WI38 (cell line): ENCODE measurements at regions not wholly inside any gene's neighbourhood (a gene's known extent, or its start where the extent isn't known, plus 50 kb on each side); places are given as distances from the start of the nearest gene placed in this dataset.

Experiments
- H3K4me3 ChIP-seq: 2 replicates; pipeline ENCODE4 v1.5.1; 2011; ENCODE audit warnings: low read depth, mild to moderate bottlenecking, control low read depth, low read length
- TF ChIP-seq, protein P1 (sequence below): IDR thresholded peaks from 2 replicates; pipeline ENCODE4 v1.5.1; 2012; ENCODE audit warnings: low read depth, mild to moderate bottlenecking, control low read depth, low read length

- TF ChIP-seq, protein P1, sequence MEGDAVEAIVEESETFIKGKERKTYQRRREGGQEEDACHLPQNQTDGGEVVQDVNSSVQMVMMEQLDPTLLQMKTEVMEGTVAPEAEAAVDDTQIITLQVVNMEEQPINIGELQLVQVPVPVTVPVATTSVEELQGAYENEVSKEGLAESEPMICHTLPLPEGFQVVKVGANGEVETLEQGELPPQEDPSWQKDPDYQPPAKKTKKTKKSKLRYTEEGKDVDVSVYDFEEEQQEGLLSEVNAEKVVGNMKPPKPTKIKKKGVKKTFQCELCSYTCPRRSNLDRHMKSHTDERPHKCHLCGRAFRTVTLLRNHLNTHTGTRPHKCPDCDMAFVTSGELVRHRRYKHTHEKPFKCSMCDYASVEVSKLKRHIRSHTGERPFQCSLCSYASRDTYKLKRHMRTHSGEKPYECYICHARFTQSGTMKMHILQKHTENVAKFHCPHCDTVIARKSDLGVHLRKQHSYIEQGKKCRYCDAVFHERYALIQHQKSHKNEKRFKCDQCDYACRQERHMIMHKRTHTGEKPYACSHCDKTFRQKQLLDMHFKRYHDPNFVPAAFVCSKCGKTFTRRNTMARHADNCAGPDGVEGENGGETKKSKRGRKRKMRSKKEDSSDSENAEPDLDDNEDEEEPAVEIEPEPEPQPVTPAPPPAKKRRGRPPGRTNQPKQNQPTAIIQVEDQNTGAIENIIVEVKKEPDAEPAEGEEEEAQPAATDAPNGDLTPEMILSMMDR = no peak
- H3K4me3 ChIP-seq = no peak overlapping the region
These were observed 672.9 kb upstream of the ACVR2A start for GRCh38 chr2:147171941-147172340.

DNA sequence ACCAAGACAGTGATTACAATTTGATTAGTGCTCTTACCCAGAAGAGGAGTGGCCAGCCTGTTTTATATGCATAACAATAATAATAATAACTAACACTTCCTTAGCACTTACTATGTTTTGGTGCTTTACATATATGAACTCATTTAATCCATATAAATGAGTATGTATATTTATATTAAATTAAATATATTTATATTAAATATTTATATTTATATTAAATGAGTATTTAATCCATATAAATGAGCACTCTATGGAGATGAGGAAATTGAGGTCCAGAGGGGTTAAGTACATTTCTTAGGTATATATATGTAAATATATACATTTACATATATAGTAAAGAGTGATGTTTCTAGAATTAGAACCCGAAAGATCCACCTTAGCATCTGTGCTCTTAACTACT, 673.9 kb upstream of the ACVR2A start:
- no peak overlapping the region for H3K4me3 ChIP-seq
- TF ChIP-seq, protein P1 = no peak

DNA sequence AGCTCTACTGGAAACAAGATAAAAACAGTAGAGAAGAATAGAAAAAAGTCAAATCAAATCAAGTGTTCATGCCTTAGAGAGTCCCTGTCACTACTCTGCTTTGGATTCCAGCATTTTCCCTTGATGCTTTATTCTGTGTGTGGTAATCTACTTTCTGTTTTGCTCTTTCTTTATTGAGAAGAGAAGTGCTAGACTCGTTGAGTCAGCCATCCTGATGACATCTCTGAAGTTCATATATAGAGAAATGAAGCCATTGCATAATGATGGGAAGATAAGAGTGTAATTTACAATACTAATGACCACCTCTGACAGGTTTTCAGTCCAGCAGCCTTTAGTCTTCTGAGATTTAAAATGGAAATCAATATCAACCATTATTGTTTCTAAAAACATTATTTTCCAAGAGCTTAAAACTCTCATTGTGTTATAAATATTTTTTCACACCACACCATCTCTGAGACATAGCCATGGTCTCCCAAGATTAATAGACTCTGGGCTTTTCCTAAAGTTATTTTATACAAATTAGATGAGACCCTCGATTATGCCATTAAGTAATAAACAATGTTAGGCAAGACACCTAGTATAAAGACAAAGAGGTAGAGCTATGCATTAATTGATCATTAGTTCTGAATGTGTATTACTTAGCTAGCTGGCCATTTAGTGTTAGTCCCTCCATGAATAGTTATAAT, 679.0 kb upstream of the ACVR2A start:
- TF ChIP-seq, protein P1 = no peak

DNA sequence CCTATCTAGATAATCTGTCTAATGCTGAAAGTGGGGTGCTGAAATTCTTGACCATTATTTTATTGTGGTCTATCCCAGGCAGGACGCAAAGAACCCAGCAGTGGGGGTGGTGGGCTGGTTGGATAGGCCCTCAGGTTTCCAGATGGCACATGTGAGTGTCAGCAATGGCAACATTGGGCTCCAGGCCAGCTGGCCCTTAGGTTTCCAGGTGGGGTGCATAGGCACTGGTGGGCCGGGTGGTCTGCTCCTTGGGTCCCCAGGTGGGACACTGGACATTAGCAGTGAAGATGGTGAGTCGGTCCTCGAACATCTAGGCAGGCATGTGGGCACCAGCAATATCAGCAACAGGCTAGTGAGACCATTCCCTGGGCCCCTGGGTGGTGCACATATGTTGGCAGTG, 680.3 kb upstream of the ACVR2A start:
- TF ChIP-seq, protein P1 = no peak
- no peak overlapping the region for H3K4me3 ChIP-seq

More for the DNA sequence above, 679.0 kb upstream of the ACVR2A start:
- no peak overlapping the region for H3K4me3 ChIP-seq

- H3K4me3 ChIP-seq = no peak overlapping the region
- TF ChIP-seq, protein P1 = no peak
These were observed 683.1 kb upstream of the ACVR2A start for GRCh38 chr2:147161746-147162145.

DNA sequence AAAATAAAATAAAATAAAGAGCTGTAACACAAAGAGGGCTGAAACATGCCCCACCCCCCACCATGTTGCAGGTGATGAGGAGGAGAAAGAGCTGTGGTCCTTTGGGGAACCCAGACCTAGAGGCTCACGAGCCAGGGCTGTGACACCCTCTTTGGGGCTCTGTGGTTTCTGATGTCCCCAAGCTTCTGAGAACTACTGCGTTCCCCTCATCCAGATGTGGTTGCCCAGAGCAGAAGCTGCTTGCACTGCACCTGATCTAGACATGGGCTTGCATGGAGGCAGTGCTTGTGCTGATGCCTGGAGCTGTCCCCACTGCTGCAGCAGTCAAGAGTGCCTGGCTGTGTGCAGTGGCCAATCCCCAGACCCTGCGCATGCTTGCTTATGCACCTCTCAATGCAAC, 687.9 kb upstream of the ACVR2A start:
- H3K4me3 ChIP-seq = no peak overlapping the region
- TF ChIP-seq, protein P1 = no peak

GRCh38 chr2:147150241-147150635, 694.6 kb upstream of the ACVR2A start:
- H3K4me3 ChIP-seq = no peak overlapping the region
- TF ChIP-seq, protein P1 = no peak
